ENCODE measurements at regions not wholly inside any gene's neighbourhood (a gene's known extent, or its start where the extent isn't known, plus 50 kb on each side); places are given as distances from the start of the nearest gene placed in this dataset.

DNA sequence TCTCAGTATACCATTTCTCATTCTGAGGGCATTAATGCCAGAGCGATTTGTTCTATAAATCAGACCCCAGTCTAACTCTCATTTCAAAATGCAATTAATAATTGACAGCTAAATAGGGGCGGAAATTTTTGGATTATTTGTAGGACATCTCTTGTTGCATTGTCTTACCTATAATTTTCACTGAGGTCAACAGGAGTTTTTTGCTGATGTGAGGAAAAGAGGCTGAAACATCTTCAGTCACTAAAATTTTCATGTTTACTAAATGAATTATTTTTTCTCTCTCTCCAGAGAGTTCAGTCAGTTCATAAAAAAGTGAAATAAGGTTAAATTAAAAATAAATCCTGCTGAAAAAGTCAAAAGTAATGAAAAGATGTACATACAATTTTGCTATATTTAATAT lies 295.9 kb downstream of the CCER1 start:
- no peaks in the 10 kb centered on the region for H3K79me2 ChIP-seq (ENCODE audit: control insufficient read depth, insufficient read depth, low read length)
- no peak overlapping the region for H2AFZ ChIP-seq (ENCODE audit: control insufficient read depth, low read depth, low read length)
- no peaks in the 10 kb centered on the region for H4K20me1 ChIP-seq (ENCODE audit: control insufficient read depth, insufficient read depth)
- ATAC-seq (no peak), FAIRE-seq (no peak), DNase-seq (ENCODE audit: low read depth, low spot score) (no peak)
- ChIA-PET POLR2A (no interaction called here), CTCF (no interaction called here), SMC1A (ENCODE audit: uncharacterized antibody, unreplicated experiment) (no interaction called here), RAD21 (ENCODE audit: unreplicated experiment) (no interaction called here)
- H3K4me1 ChIP-seq (ENCODE audit: control insufficient read depth, insufficient read depth, low read length), result no peaks in the 10 kb centered on the region
- 31% methylated on average over 2 of the region's 2 CpGs for WGBS (ENCODE audit: insufficient coverage, insufficient replicate concordance, low lambda C conversion rate, missing lambda C conversion rate)
- no peak overlapping the region for H3K9ac ChIP-seq (ENCODE audit: control insufficient read depth, insufficient read depth, low read length)
- no peak overlapping the region for H3K4me3 ChIP-seq
- TF ChIP-seq NBN (IDR thresholded peaks at IDR 0.05) (no peak), MTA3 (IDR thresholded peaks at IDR 0.05; ENCODE audit: borderline replicate concordance, low read length) (no peak), TAF1 (IDR thresholded peaks at IDR 0.05; ENCODE audit: borderline replicate concordance, low read depth, low read length) (no peak), SUZ12 (IDR thresholded peaks at IDR 0.05; ENCODE audit: unreplicated experiment) (no peak), CREM (IDR thresholded peaks at IDR 0.05; ENCODE audit: low read depth) (no peak), SKIL (IDR thresholded peaks at IDR 0.05; ENCODE audit: low read depth, poor library complexity, severe bottlenecking) (no peak), POLR2A (IDR thresholded peaks at IDR 0.05; ENCODE audit: low read depth, low read length) (no peak), BRCA1 (IDR thresholded peaks at IDR 0.05; ENCODE audit: low read depth, low read length) (no peak), KAT2A (conservative IDR thresholded peaks at IDR 0.05; ENCODE audit: control insufficient read depth, low read depth, low read length) (no peak), ZNF24 (IDR thresholded peaks at IDR 0.05) (no peak)
- TF ChIP-seq, protein P1, sequence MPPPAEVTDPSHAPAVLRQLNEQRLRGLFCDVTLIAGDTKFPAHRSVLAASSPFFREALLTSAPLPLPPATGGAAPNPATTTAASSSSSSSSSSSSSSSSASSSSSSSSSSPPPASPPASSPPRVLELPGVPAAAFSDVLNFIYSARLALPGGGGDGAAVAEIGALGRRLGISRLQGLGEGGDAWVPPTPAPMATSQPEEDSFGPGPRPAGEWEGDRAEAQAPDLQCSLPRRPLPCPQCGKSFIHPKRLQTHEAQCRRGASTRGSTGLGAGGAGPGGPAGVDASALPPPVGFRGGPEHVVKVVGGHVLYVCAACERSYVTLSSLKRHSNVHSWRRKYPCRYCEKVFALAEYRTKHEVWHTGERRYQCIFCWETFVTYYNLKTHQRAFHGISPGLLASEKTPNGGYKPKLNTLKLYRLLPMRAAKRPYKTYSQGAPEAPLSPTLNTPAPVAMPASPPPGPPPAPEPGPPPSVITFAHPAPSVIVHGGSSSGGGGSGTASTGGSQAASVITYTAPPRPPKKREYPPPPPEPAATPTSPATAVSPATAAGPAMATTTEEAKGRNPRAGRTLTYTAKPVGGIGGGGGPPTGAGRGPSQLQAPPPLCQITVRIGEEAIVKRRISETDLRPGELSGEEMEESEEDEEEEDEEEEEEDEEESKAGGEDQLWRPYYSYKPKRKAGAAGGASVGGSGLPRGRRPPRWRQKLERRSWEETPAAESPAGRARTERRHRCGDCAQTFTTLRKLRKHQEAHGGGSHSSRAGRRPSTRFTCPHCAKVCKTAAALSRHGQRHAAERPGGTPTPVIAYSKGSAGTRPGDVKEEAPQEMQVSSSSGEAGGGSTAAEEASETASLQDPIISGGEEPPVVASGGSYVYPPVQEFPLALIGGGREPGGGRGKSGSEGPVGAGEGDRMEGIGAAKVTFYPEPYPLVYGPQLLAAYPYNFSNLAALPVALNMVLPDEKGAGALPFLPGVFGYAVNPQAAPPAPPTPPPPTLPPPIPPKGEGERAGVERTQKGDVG (CRISPR knock-in tag; IDR thresholded peaks at IDR 0.05), result no peak
- no peaks in the 10 kb centered on the region for H3K9me3 ChIP-seq (replicated peaks; ENCODE audit: control insufficient read depth, insufficient read depth, low read length)
- intact Hi-C loops (cut with micrococcal nuclease; ENCODE audit: unreplicated experiment) (no loop called here), in situ Hi-C loops (cut with MboI) (no loop called here)
- no peak overlapping the region for H3K27ac ChIP-seq (ENCODE audit: control insufficient read depth, insufficient read depth)
- H3K4me2 ChIP-seq (ENCODE audit: control insufficient read depth, insufficient read depth), result no peak overlapping the region
- H3K27me3 ChIP-seq (replicated peaks in 1 of 2; ENCODE audit: control insufficient read depth in 2 of 2, insufficient read depth in 2 of 2, low read length in 1 of 2), result no peaks in the 10 kb centered on the region
- H3K36me3 ChIP-seq (ENCODE audit: control insufficient read depth in 2 of 2, insufficient read depth in 2 of 2, low read length in 1 of 2), result no peaks in the 10 kb centered on the region
- no TSS peak for BruUV-seq (replicated peaks)

Measured in GM12878 (cell line).